Activated CD4-positive, alpha-beta memory T cell treated with anti-CD3 and anti-CD28 coated beads for 36 hours (primary cell): ENCODE measurements at regions not wholly inside any gene's neighbourhood (a gene's known extent, or its start where the extent isn't known, plus 50 kb on each side); places are given as distances from the start of the nearest gene placed in this dataset.
"Not testable (repeated sequence)": the region's sequence is repeated elsewhere in the genome, so short reads cannot be mapped to it uniquely, and the experiment has no call there.

ENCODE experiments used
- CTCF ChIA-PET: fragments of 350-600 bp; sonication (Branson Sonifier 250); formaldehyde crosslinking; loops from one replicate; lab custom pipeline; 2021; ENCODE audit warnings: antibody characterized with exemption, inconsistent platforms; lab: Charles Lee
- POLR2A ChIA-PET: fragments of 350-600 bp; sonication (Branson Sonifier 250); formaldehyde crosslinking; loops from one replicate; lab custom pipeline; 2021; ENCODE audit warnings: antibody characterized with exemption; lab: Charles Lee
- DNase-seq: peaks from one replicate; pipeline ENCODE4 v3.0.0-alpha.2; 2020
- H3K27ac Mint-ChIP-seq: one replicate; pipeline ENCODE4 v1.8.0; 2021; ENCODE audit warnings: mixed read lengths
- H3K27me3 Mint-ChIP-seq: one replicate; pipeline ENCODE4 v1.8.0; 2021; ENCODE audit warnings: mixed read lengths
- H3K36me3 Mint-ChIP-seq: one replicate; pipeline ENCODE4 v1.8.0; 2021; ENCODE audit warnings: mixed read lengths
- H3K4me1 Mint-ChIP-seq: one replicate; pipeline ENCODE4 v1.8.0; 2021; ENCODE audit warnings: low read depth, mixed read lengths
- H3K4me3 Mint-ChIP-seq: one replicate; pipeline ENCODE4 v1.8.0; 2021; ENCODE audit warnings: mild to moderate bottlenecking, mixed read lengths
- H3K9me3 Mint-ChIP-seq: one replicate; pipeline ENCODE4 v1.8.0; 2021; ENCODE audit warnings: mixed read lengths
- intact Hi-C: fragments of 100-400 bp; cut with micrococcal nuclease; formaldehyde crosslinking; loops from one replicate; pipeline ENCODE4 v1.15.1; 2023

GRCh38 chr1:60773099-60773498, 309.3 kb upstream of the NFIA start:
- DNase-seq, H3K9me3 Mint-ChIP-seq, intact Hi-C loops, CTCF ChIA-PET, H3K4me3 Mint-ChIP-seq, H3K27ac Mint-ChIP-seq, POLR2A ChIA-PET, H3K4me1 Mint-ChIP-seq, H3K36me3 Mint-ChIP-seq, H3K27me3 Mint-ChIP-seq: not testable (repeated sequence)

GRCh38 chr1:60769082-60769481, 313.3 kb upstream of the NFIA start:
- Mint-ChIP-seq H3K36me3 (no peaks in the 10 kb centered on the region), H3K9me3 (peaks cover 6% of the 10 kb centered on the region), H3K4me3 (no peak overlapping the region), H3K27me3 (no peaks in the 10 kb centered on the region), H3K4me1 (no peaks in the 10 kb centered on the region), H3K27ac (no peak overlapping the region)
- DNase-seq: no peak
- intact Hi-C loops: loop anchor here (10.0 kb wide), 1 partner anchor 794 kb away; no protein-coding TSS in a partner anchor
- POLR2A ChIA-PET: no interaction called here
- CTCF ChIA-PET: no interaction called here

- Mint-ChIP-seq H3K27ac (no peak overlapping the region), H3K4me1 (no peaks in the 10 kb centered on the region), H3K9me3 (no peaks in the 10 kb centered on the region), H3K27me3 (no peaks in the 10 kb centered on the region), H3K4me3 (no peak overlapping the region), H3K36me3 (no peaks in the 10 kb centered on the region)
- POLR2A ChIA-PET: no interaction called here
- DNase-seq: no peak
- intact Hi-C loops: loop anchor here (10.0 kb wide), 1 partner anchor 790 kb away; no protein-coding TSS in a partner anchor
- CTCF ChIA-PET: interaction anchor here (0.6 to 1.4 kb wide), 3 partner anchors 9 to 794 kb away, joined by 3 to 4 read pairs (median 3); no protein-coding TSS in a partner anchor
Measured at GRCh38 chr1:60765204-60765603, 317.2 kb upstream of the NFIA start.

GRCh38 chr1:60764489-60764888, 317.9 kb upstream of the NFIA start:
- DNase-seq: no peak
- Mint-ChIP-seq H3K4me3 (no peak overlapping the region), H3K27ac (no peak overlapping the region), H3K4me1 (no peaks in the 10 kb centered on the region), H3K36me3 (no peaks in the 10 kb centered on the region), H3K9me3 (no peaks in the 10 kb centered on the region), H3K27me3 (no peaks in the 10 kb centered on the region)
- intact Hi-C loops: loop anchor here (10.0 kb wide), 1 partner anchor 790 kb away; no protein-coding TSS in a partner anchor
- ChIA-PET POLR2A (no interaction called here), CTCF (interaction anchor here (1.4 kb wide), 1 partner anchor 793 kb away, joined by 3 read pairs; no protein-coding TSS in a partner anchor)

GRCh38 chr1:60763741-60764140, 318.6 kb upstream of the NFIA start:
- ChIA-PET POLR2A (interaction anchor here (0.6 kb wide), 1 partner anchor 84 kb away, joined by 3 read pairs; no protein-coding TSS in a partner anchor), CTCF (interaction anchor here (1.4 kb wide), 1 partner anchor 792 kb away, joined by 3 read pairs; no protein-coding TSS in a partner anchor)
- no peak overlapping the region for H3K27ac Mint-ChIP-seq
- DNase-seq: no peak
- no peak overlapping the region for H3K4me3 Mint-ChIP-seq
- no peaks in the 10 kb centered on the region for H3K36me3 Mint-ChIP-seq
- no peaks in the 10 kb centered on the region for H3K27me3 Mint-ChIP-seq
- H3K4me1 Mint-ChIP-seq: no peaks in the 10 kb centered on the region
- intact Hi-C loops: loop anchor here (10.0 kb wide), 1 partner anchor 789 kb away; no protein-coding TSS in a partner anchor
- H3K9me3 Mint-ChIP-seq: no peaks in the 10 kb centered on the region

- ChIA-PET CTCF (no interaction called here), POLR2A (no interaction called here)
- no peak overlapping the region for H3K4me3 Mint-ChIP-seq
- no peaks in the 10 kb centered on the region for H3K36me3 Mint-ChIP-seq
- no peak overlapping the region for H3K27ac Mint-ChIP-seq
- no peaks in the 10 kb centered on the region for H3K9me3 Mint-ChIP-seq
- DNase-seq: no peak
- H3K27me3 Mint-ChIP-seq: no peaks in the 10 kb centered on the region
- intact Hi-C loops: loop anchor here (10.0 kb wide), 1 partner anchor 788 kb away; no protein-coding TSS in a partner anchor
- no peaks in the 10 kb centered on the region for H3K4me1 Mint-ChIP-seq
Measured at GRCh38 chr1:60762911-60763310, 319.4 kb upstream of the NFIA start.

GRCh38 chr1:60762176-60762575, 320.2 kb upstream of the NFIA start:
- intact Hi-C loops: loop anchor here (10.0 kb wide), 1 partner anchor 787 kb away; no protein-coding TSS in a partner anchor
- H3K27ac Mint-ChIP-seq: no peak overlapping the region
- no peak overlapping the region for H3K4me3 Mint-ChIP-seq
- ChIA-PET POLR2A (no interaction called here), CTCF (no interaction called here)
- no peaks in the 10 kb centered on the region for H3K27me3 Mint-ChIP-seq
- no peak for DNase-seq
- H3K9me3 Mint-ChIP-seq: no peaks in the 10 kb centered on the region
- no peaks in the 10 kb centered on the region for H3K36me3 Mint-ChIP-seq
- no peaks in the 10 kb centered on the region for H3K4me1 Mint-ChIP-seq

- Mint-ChIP-seq H3K27me3 (no peaks in the 10 kb centered on the region), H3K4me3 (no peak overlapping the region), H3K4me1 (no peaks in the 10 kb centered on the region), H3K9me3 (no peaks in the 10 kb centered on the region), H3K36me3 (no peaks in the 10 kb centered on the region), H3K27ac (no peak overlapping the region)
- intact Hi-C loops: no loop called here
- ChIA-PET CTCF (no interaction called here), POLR2A (no interaction called here)
- no peak for DNase-seq
Measured at GRCh38 chr1:60759291-60759690, 323.1 kb upstream of the NFIA start.

GRCh38 chr1:60757485-60757884, 324.9 kb upstream of the NFIA start:
- Mint-ChIP-seq H3K4me1 (no peaks in the 10 kb centered on the region), H3K9me3 (no peaks in the 10 kb centered on the region), H3K27me3 (no peaks in the 10 kb centered on the region), H3K4me3 (no peak overlapping the region), H3K36me3 (no peaks in the 10 kb centered on the region), H3K27ac (no peak overlapping the region)
- DNase-seq: no peak
- ChIA-PET CTCF (no interaction called here), POLR2A (no interaction called here)
- intact Hi-C loops: no loop called here

- Mint-ChIP-seq H3K4me3 (no peak overlapping the region), H3K27ac (no peak overlapping the region), H3K36me3 (no peaks in the 10 kb centered on the region), H3K9me3 (no peaks in the 10 kb centered on the region), H3K4me1 (no peaks in the 10 kb centered on the region), H3K27me3 (no peaks in the 10 kb centered on the region)
- CTCF ChIA-PET: no interaction called here
- intact Hi-C loops: no loop called here
- DNase-seq: no peak
- POLR2A ChIA-PET: no interaction called here
Measured at GRCh38 chr1:60753036-60753900, 329.1 kb upstream of the NFIA start.

- H3K27ac Mint-ChIP-seq: no peak overlapping the region
- no peaks in the 10 kb centered on the region for H3K36me3 Mint-ChIP-seq
- intact Hi-C loops: no loop called here
- ChIA-PET CTCF (no interaction called here), POLR2A (no interaction called here)
- no peak for DNase-seq
- H3K27me3 Mint-ChIP-seq: no peaks in the 10 kb centered on the region
- H3K9me3 Mint-ChIP-seq: no peaks in the 10 kb centered on the region
- no peaks in the 10 kb centered on the region for H3K4me1 Mint-ChIP-seq
- H3K4me3 Mint-ChIP-seq: no peak overlapping the region
Measured at GRCh38 chr1:60751306-60751705, 331.1 kb upstream of the NFIA start.

GRCh38 chr1:60747353-60747752, 335.0 kb upstream of the NFIA start:
- Mint-ChIP-seq H3K4me3 (no peak overlapping the region), H3K36me3 (no peaks in the 10 kb centered on the region), H3K27me3 (no peaks in the 10 kb centered on the region), H3K9me3 (no peaks in the 10 kb centered on the region), H3K4me1 (no peaks in the 10 kb centered on the region), H3K27ac (no peak overlapping the region)
- intact Hi-C loops: no loop called here
- ChIA-PET POLR2A (no interaction called here), CTCF (no interaction called here)
- DNase-seq: no peak
